ENCODE measurements at regions not wholly inside any gene's neighbourhood (a gene's known extent, or its start where the extent isn't known, plus 50 kb on each side); places are given as distances from the start of the nearest gene placed in this dataset.

DNA sequence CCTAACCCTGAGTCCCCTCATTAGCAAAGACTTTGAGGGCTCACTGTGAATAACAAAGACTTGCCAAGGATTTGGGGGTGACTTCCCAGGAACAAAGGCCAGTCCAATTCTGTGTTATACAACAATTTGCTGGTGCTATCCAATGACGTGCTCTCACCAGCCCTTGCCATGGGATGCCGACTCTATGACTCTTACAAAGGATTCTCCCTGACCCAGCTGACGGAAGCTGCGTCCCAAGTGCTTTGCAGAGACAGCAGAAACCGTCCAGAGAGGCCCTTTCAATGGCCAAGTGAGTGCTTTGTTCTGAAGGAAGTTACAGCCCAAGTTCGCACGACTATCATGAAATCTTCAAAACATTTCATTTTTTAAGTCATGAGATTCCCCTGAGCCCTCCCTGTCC, 345.3 kb upstream of the TNRC6C start:
- no peak overlapping the region for H2AFZ ChIP-seq (ENCODE audit: low read length)
- peak in 1 of 2 donors; percentile 6 for DNase-seq (ENCODE audit: low read depth in 2 of 2)

DNA sequence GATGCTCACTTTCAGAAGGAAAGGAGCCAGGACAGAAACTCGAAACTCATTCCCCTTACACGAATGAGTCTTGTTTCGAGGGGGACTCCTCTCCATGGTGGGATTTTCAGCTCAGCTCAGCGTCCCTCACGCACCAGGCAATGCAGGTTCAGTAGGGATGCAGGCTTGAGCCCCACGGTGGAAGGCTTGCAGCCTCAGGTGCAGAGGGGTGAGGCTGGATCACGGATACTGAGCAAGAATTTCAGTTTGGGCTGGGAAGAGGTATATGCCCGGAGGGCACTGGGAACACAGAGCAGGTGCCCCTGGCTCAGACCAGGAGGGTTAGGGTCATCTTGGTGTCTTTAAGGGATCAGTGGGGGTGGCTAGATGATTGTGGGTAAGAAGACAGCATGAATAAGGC, 344.9 kb upstream of the TNRC6C start:
- no peak overlapping the region for H2AFZ ChIP-seq (ENCODE audit: low read length)
- no peaks in the 10 kb centered on the region for H3K27me3 ChIP-seq (ENCODE audit: control insufficient read depth, insufficient read depth, low read length)
- no peaks in the 10 kb centered on the region for H3K36me3 ChIP-seq (ENCODE audit: control insufficient read depth, insufficient read depth, low read length)
- H3K9me3 ChIP-seq (ENCODE audit: control insufficient read depth, insufficient read depth, low read depth, low read length), result no peaks in the 10 kb centered on the region
- DNase-seq (ENCODE audit: low read depth in 2 of 2), result no peak
- H3K4me3 ChIP-seq (replicated peaks in 1 of 4; ENCODE audit: control extremely low read depth in 1 of 4, insufficient read depth in 1 of 4, low read depth in 3 of 4, low read length in 4 of 4), result no peak overlapping the region
- TF ChIP-seq, protein P1, sequence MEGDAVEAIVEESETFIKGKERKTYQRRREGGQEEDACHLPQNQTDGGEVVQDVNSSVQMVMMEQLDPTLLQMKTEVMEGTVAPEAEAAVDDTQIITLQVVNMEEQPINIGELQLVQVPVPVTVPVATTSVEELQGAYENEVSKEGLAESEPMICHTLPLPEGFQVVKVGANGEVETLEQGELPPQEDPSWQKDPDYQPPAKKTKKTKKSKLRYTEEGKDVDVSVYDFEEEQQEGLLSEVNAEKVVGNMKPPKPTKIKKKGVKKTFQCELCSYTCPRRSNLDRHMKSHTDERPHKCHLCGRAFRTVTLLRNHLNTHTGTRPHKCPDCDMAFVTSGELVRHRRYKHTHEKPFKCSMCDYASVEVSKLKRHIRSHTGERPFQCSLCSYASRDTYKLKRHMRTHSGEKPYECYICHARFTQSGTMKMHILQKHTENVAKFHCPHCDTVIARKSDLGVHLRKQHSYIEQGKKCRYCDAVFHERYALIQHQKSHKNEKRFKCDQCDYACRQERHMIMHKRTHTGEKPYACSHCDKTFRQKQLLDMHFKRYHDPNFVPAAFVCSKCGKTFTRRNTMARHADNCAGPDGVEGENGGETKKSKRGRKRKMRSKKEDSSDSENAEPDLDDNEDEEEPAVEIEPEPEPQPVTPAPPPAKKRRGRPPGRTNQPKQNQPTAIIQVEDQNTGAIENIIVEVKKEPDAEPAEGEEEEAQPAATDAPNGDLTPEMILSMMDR (conservative IDR thresholded peaks at IDR 0.05 in 1 of 2, IDR thresholded peaks at IDR 0.05 in 1 of 2; ENCODE audit: low read depth in 1 of 2, low read length in 2 of 2), result no peak
- no peak for TF ChIP-seq EZH2 (IDR thresholded peaks at IDR 0.05; ENCODE audit: low read length, missing control alignments)
- H3K79me2 ChIP-seq (ENCODE audit: control insufficient read depth, insufficient read depth, low read length), result no peaks in the 10 kb centered on the region
- no peaks in the 10 kb centered on the region for H3K4me1 ChIP-seq (ENCODE audit: control insufficient read depth, extremely low read depth, insufficient read depth, low read length)
- no peak overlapping the region for H3K4me2 ChIP-seq (ENCODE audit: extremely low read depth, insufficient read depth, low read length)
- H4K20me1 ChIP-seq (ENCODE audit: control insufficient read depth, extremely low read depth, insufficient read depth, low read length), result no peaks in the 10 kb centered on the region
- H3K27ac ChIP-seq (ENCODE audit: insufficient read depth, low read length), result no peak overlapping the region
- H3K9ac ChIP-seq (ENCODE audit: insufficient read depth, low read length), result no peak overlapping the region

More for the DNA sequence above, 345.3 kb upstream of the TNRC6C start:
- H3K9me3 ChIP-seq (ENCODE audit: control insufficient read depth, insufficient read depth, low read depth, low read length), result no peaks in the 10 kb centered on the region
- no peaks in the 10 kb centered on the region for H3K27me3 ChIP-seq (ENCODE audit: control insufficient read depth, insufficient read depth, low read length)
- TF ChIP-seq, protein P1 (conservative IDR thresholded peaks at IDR 0.05 in 1 of 2, IDR thresholded peaks at IDR 0.05 in 1 of 2; ENCODE audit: low read depth in 1 of 2, low read length in 2 of 2), result no peak
- TF ChIP-seq EZH2 (IDR thresholded peaks at IDR 0.05; ENCODE audit: low read length, missing control alignments), result no peak
- H3K4me1 ChIP-seq (ENCODE audit: control insufficient read depth, extremely low read depth, insufficient read depth, low read length), result no peaks in the 10 kb centered on the region
- H4K20me1 ChIP-seq (ENCODE audit: control insufficient read depth, extremely low read depth, insufficient read depth, low read length), result no peaks in the 10 kb centered on the region
- no peaks in the 10 kb centered on the region for H3K79me2 ChIP-seq (ENCODE audit: control insufficient read depth, insufficient read depth, low read length)
- H3K36me3 ChIP-seq (ENCODE audit: control insufficient read depth, insufficient read depth, low read length), result no peaks in the 10 kb centered on the region
- no peak overlapping the region for H3K4me2 ChIP-seq (ENCODE audit: extremely low read depth, insufficient read depth, low read length)
- no peak overlapping the region for H3K27ac ChIP-seq (ENCODE audit: insufficient read depth, low read length)
- no peak overlapping the region for H3K9ac ChIP-seq (ENCODE audit: insufficient read depth, low read length)
- H3K4me3 ChIP-seq (replicated peaks in 1 of 4; ENCODE audit: control extremely low read depth in 1 of 4, insufficient read depth in 1 of 4, low read depth in 3 of 4, low read length in 4 of 4), result no peak overlapping the region

DNA sequence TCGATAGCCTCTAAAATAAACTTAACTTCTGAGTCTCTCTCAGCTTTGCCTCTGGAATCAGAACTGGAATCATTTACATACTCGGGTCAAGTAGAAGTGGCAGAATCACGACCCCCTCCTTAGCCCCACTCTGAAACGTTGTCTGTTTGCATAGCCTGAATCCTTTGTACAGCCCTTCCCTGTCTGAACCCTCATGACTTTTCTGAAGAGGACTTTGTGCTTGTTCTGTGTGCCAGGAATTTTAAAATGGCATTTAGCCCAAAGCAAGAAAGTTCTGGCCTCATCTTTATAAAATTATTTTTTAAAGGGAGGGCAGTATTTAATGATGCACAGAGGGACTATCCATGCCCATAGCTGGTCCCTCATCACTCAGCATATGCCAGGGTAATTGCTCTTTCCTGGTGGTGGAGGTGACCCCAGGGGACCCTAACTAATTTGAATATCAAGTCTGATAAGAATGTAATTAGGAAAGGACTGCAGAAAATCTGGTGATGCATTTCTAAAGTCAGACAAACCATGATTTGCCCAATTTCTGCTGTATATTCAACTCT, 342.7 kb upstream of the TNRC6C start:
- Histone ChIP-seq H3K9me3 (ENCODE audit: control insufficient read depth, insufficient read depth, low read depth, low read length) (no peaks in the 10 kb centered on the region), H3K9ac (ENCODE audit: insufficient read depth, low read length) (no peak overlapping the region), H3K79me2 (ENCODE audit: control insufficient read depth, insufficient read depth, low read length) (no peaks in the 10 kb centered on the region), H3K4me2 (ENCODE audit: extremely low read depth, insufficient read depth, low read length) (no peak overlapping the region), H3K4me1 (ENCODE audit: control insufficient read depth, extremely low read depth, insufficient read depth, low read length) (no peaks in the 10 kb centered on the region), H3K4me3 (replicated peaks in 1 of 4; ENCODE audit: control extremely low read depth in 1 of 4, insufficient read depth in 1 of 4, low read depth in 3 of 4, low read length in 4 of 4) (no peak overlapping the region), H3K27me3 (ENCODE audit: control insufficient read depth, insufficient read depth, low read length) (no peaks in the 10 kb centered on the region), H3K36me3 (ENCODE audit: control insufficient read depth, insufficient read depth, low read length) (no peaks in the 10 kb centered on the region), H4K20me1 (ENCODE audit: control insufficient read depth, extremely low read depth, insufficient read depth, low read length) (no peaks in the 10 kb centered on the region), H2AFZ (ENCODE audit: low read length) (no peak overlapping the region), H3K27ac (ENCODE audit: insufficient read depth, low read length) (no peak overlapping the region)
- peak in 1 of 2 donors; percentile 32 for DNase-seq (ENCODE audit: low read depth in 2 of 2)
- TF ChIP-seq, protein P1 (conservative IDR thresholded peaks at IDR 0.05 in 1 of 2, IDR thresholded peaks at IDR 0.05 in 1 of 2; ENCODE audit: low read depth in 1 of 2, low read length in 2 of 2), result no peak
- TF ChIP-seq EZH2 (IDR thresholded peaks at IDR 0.05; ENCODE audit: low read length, missing control alignments), result no peak
